IPS-20b (cell line): ENCODE measurements at regions not wholly inside any gene's neighbourhood (a gene's known extent, or its start where the extent isn't known, plus 50 kb on each side); places are given as distances from the start of the nearest gene placed in this dataset.
"Not testable (repeated sequence)": the region's sequence is repeated elsewhere in the genome, so short reads cannot be mapped to it uniquely, and the experiment has no call there.

Experiments
- H3K27ac ChIP-seq: one replicate; pipeline ENCODE4 v1.5.1; 2013; ENCODE audit warnings: low read length
- H3K27me3 ChIP-seq: 2 replicates; pipeline ENCODE4 v1.6.1; 2013; ENCODE audit warnings: mild to moderate bottlenecking, low read length, inconsistent platforms; ENCODE audit not compliant: insufficient read depth
- H3K36me3 ChIP-seq: 2 replicates; pipeline ENCODE4 v1.6.1; 2013; ENCODE audit warnings: low read depth, mild to moderate bottlenecking, inconsistent platforms, low read length, moderate library complexity; ENCODE audit not compliant: insufficient read depth
- H3K4me1 ChIP-seq: 2 replicates; pipeline ENCODE4 v1.6.1; 2013; ENCODE audit warnings: mild to moderate bottlenecking, control low read depth, inconsistent platforms, low read length, moderate library complexity; ENCODE audit not compliant: insufficient read depth
- H3K4me3 ChIP-seq: 2 replicates; pipeline ENCODE4 v1.5.1; 2013; ENCODE audit warnings: mild to moderate bottlenecking, low read length, inconsistent platforms
- H3K9ac ChIP-seq: 2 replicates; pipeline ENCODE4 v1.6.1; 2013; ENCODE audit warnings: low read depth, mild to moderate bottlenecking, inconsistent platforms, low read length, moderate library complexity
- H3K9me3 ChIP-seq: 2 replicates; pipeline ENCODE4 v1.6.1; 2013; ENCODE audit warnings: mild to moderate bottlenecking, low read depth, low read length, inconsistent platforms; ENCODE audit not compliant: insufficient read depth

- Histone ChIP-seq H3K27ac (no peak overlapping the region), H3K27me3 (no peaks in the 10 kb centered on the region), H3K9ac (no peak overlapping the region), H3K4me3 (no peak overlapping the region), H3K36me3 (no peaks in the 10 kb centered on the region), H3K9me3 (no peaks in the 10 kb centered on the region), H3K4me1 (no peaks in the 10 kb centered on the region; the same call in 1 of the 2 replicates)
Observed at GRCh38 chr5:82735160-82735789, 341.9 kb downstream of the TMEM167A start.

- H3K4me1 ChIP-seq: no peaks in the 10 kb centered on the region; the same call in 1 of the 2 replicates
- no peak overlapping the region for H3K27ac ChIP-seq
- H3K36me3 ChIP-seq: no peaks in the 10 kb centered on the region
- no peaks in the 10 kb centered on the region for H3K9me3 ChIP-seq
- H3K4me3 ChIP-seq: no peak overlapping the region
- H3K9ac ChIP-seq: no peak overlapping the region
- no peaks in the 10 kb centered on the region for H3K27me3 ChIP-seq
Observed at GRCh38 chr5:82734347-82734746, 342.8 kb downstream of the TMEM167A start.

GRCh38 chr5:82730913-82731312 is 346.3 kb downstream of the TMEM167A start:
- no peaks in the 10 kb centered on the region for H3K9me3 ChIP-seq
- no peaks in the 10 kb centered on the region; the same call in 1 of the 2 replicates for H3K4me1 ChIP-seq
- no peak overlapping the region for H3K9ac ChIP-seq
- H3K4me3 ChIP-seq: no peak overlapping the region
- no peaks in the 10 kb centered on the region for H3K36me3 ChIP-seq
- H3K27me3 ChIP-seq: no peaks in the 10 kb centered on the region
- no peak overlapping the region for H3K27ac ChIP-seq

GRCh38 chr5:82728926-82729702 is 348.1 kb downstream of the TMEM167A start:
- no peak overlapping the region for H3K27ac ChIP-seq
- H3K9ac ChIP-seq: no peak overlapping the region
- no peaks in the 10 kb centered on the region for H3K27me3 ChIP-seq
- no peaks in the 10 kb centered on the region for H3K4me1 ChIP-seq
- no peaks in the 10 kb centered on the region for H3K36me3 ChIP-seq
- no peaks in the 10 kb centered on the region for H3K9me3 ChIP-seq
- H3K4me3 ChIP-seq: no peak overlapping the region

- Histone ChIP-seq H3K36me3 (no peaks in the 10 kb centered on the region), H3K9me3 (no peaks in the 10 kb centered on the region), H3K9ac (no peak overlapping the region), H3K4me3 (no peak overlapping the region), H3K27ac (no peak overlapping the region), H3K27me3 (no peaks in the 10 kb centered on the region), H3K4me1 (0 out of 2 replicates have a peak, but pooled peaks cover 3% of the 10 kb centered on the region)
Observed at GRCh38 chr5:82723168-82723567, 354.0 kb downstream of the TMEM167A start.

- H3K36me3 ChIP-seq: no peaks in the 10 kb centered on the region
- H3K9me3 ChIP-seq: no peaks in the 10 kb centered on the region
- no peaks in the 10 kb centered on the region for H3K27me3 ChIP-seq
Observed at GRCh38 chr5:82721087-82721410, 356.1 kb downstream of the TMEM167A start.

GRCh38 chr5:82720213-82721086 is 356.7 kb downstream of the TMEM167A start:
- H3K9me3 ChIP-seq: no peaks in the 10 kb centered on the region
- H3K27me3 ChIP-seq: no peaks in the 10 kb centered on the region
- no peak overlapping the region for H3K4me3 ChIP-seq
- no peak overlapping the region for H3K9ac ChIP-seq
- 0 out of 2 replicates have a peak, but pooled peaks cover 3% of the 10 kb centered on the region for H3K4me1 ChIP-seq
- no peak overlapping the region for H3K27ac ChIP-seq
- H3K36me3 ChIP-seq: no peaks in the 10 kb centered on the region

More at GRCh38 chr5:82721087-82721410, 356.1 kb downstream of the TMEM167A start:
- Histone ChIP-seq H3K27ac (no peak overlapping the region), H3K4me3 (no peak overlapping the region), H3K4me1 (0 out of 2 replicates have a peak, but pooled peaks cover 3% of the 10 kb centered on the region), H3K9ac (no peak overlapping the region)

- Histone ChIP-seq H3K36me3 (no peaks in the 10 kb centered on the region), H3K27ac (no peak overlapping the region), H3K27me3 (no peaks in the 10 kb centered on the region), H3K4me1 (0 out of 2 replicates have a peak, but pooled peaks cover 3% of the 10 kb centered on the region), H3K4me3 (no peak overlapping the region), H3K9me3 (no peaks in the 10 kb centered on the region), H3K9ac (no peak overlapping the region)
Observed at GRCh38 chr5:82719368-82719767, 357.8 kb downstream of the TMEM167A start.

GRCh38 chr5:82717738-82718137 is 359.5 kb downstream of the TMEM167A start:
- H3K9ac ChIP-seq: no peak overlapping the region
- no peaks in the 10 kb centered on the region for H3K9me3 ChIP-seq
- H3K27me3 ChIP-seq: no peaks in the 10 kb centered on the region
- no peak overlapping the region for H3K27ac ChIP-seq
- 0 out of 2 replicates have a peak, but pooled peaks cover 3% of the 10 kb centered on the region for H3K4me1 ChIP-seq
- no peak overlapping the region for H3K4me3 ChIP-seq
- H3K36me3 ChIP-seq: no peaks in the 10 kb centered on the region

- H3K4me3 ChIP-seq, H3K36me3 ChIP-seq, H3K27ac ChIP-seq, H3K27me3 ChIP-seq, H3K9me3 ChIP-seq, H3K4me1 ChIP-seq, H3K9ac ChIP-seq: not testable (repeated sequence)
Observed at GRCh38 chr5:82714732-82715131, 362.5 kb downstream of the TMEM167A start.

- H3K4me3 ChIP-seq: no peak overlapping the region
- H3K9me3 ChIP-seq: no peaks in the 10 kb centered on the region
- no peak overlapping the region for H3K27ac ChIP-seq
- H3K9ac ChIP-seq: no peak overlapping the region
- H3K36me3 ChIP-seq: no peaks in the 10 kb centered on the region
- H3K4me1 ChIP-seq: no peaks in the 10 kb centered on the region; the same call in 1 of the 2 replicates
- no peaks in the 10 kb centered on the region for H3K27me3 ChIP-seq
Observed at GRCh38 chr5:82713811-82714210, 363.4 kb downstream of the TMEM167A start.
